Activated T-cell treated with anti-CD3 and anti-CD28 coated beads, Interleukin-2, amount 50 U/mL, for 48 hours (primary cell): ENCODE measurements at regions not wholly inside any gene's neighbourhood (a gene's known extent, or its start where the extent isn't known, plus 50 kb on each side); places are given as distances from the start of the nearest gene placed in this dataset.

ENCODE experiments used
- DNase-seq, 2 experiments: peaks; one replicate each; pipeline ENCODE4 v3.0.0-alpha.2; 2020

GRCh38 chr10:6763423-6763822 is 183.3 kb upstream of the PRKCQ start:
- DNase-seq: no peak

- no peak for DNase-seq
Observed at GRCh38 chr10:6763001-6763400, 182.9 kb upstream of the PRKCQ start.

DNA sequence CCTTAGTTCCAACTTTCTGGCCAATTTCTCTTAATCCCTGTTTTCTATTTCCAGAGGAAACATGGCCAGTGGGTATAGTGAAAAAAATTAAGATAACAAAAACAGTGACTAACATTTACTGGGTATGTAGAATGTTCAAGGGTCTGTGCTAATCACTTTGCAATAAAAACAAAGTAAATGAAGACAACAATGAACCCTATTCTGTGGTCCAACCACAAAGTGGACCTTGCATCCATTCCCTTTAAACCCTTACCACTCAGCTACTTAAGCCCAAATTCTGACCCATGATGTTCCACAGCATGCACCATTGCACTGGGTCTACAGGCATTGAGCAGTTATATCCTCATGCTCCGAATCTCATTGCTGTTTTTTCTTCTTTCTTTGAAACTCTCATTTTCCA is 179.9 kb upstream of the PRKCQ start:
- DNase-seq: no peak

DNA sequence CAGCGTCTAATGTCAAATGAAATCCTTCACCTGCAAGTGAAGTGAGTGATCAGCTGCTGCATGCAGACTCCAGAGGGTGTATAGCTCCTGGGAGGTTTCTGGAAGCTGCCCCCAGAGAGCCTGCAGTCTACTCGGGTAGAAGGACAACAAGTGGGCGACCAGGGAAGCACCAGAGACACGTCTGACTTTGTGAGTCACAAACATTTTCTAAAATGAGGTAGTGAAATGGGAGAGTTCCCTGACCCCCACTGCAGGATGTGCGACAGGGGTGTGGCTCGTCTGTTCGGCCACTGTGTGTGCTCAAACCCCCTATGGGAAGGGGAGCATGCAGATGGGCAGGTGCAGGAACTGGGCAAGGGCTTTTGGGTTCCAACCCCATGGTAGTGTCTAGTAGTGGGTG is 177.1 kb upstream of the PRKCQ start:
- no peak for DNase-seq

GRCh38 chr10:6756716-6757115 is 176.6 kb upstream of the PRKCQ start:
- DNase-seq: no peak

- DNase-seq: no peak
Observed at GRCh38 chr10:6755781-6756460, 175.8 kb upstream of the PRKCQ start.

- DNase-seq: no peak
Observed at GRCh38 chr10:6753644-6754043, 173.6 kb upstream of the PRKCQ start.

- no peak for DNase-seq
Observed at GRCh38 chr10:6751363-6751762, 171.3 kb upstream of the PRKCQ start.

DNA sequence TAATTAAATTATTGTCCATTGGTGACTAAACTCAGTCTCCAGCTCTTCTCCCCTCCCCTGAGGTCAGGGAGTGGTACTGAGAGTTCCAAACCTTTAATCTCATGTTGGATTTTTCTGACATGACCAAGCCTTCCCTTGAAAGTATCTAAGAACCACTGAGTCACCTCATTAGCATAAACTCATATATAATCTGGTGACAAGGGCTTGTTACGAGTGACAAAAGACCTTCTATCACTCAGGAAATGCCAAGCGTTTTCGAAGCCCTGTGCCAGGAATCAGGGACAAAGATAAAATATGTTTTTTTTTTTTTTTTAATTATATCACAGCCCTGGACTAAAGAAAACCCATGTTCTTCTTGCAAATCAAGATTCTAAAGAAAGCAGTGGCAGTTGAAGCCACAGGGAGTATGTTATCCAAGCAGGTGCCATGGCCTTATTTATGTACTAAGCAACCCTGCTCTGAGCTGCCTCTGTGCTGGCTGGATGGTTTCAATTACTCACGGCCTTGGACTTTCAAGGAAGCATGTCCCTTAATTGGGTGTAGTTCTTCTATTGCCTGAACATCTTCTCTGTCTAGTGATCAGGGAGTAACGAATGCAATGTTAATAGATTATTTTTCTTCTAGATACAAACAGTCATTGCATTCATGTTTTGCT is 169.0 kb upstream of the PRKCQ start:
- DNase-seq: no peak

DNA sequence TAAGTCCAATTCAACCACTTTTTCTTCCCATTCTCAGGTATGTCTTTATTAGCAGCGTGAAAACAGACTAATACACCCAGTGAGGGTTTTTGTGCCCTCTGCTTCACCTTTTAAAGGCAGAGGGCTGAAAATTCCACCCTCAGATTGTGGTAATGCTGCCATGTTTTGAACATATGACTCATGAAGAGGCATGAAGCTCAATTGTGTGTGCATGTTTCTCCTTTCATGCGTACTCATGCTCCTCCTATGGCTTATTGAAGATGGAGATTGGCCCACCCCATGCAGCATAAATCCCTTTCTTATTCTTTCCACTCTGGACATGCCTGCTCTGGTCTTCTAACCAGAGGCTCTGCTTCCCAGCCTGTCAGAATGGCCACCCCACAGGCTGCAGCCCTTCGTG is 168.0 kb upstream of the PRKCQ start:
- DNase-seq: no peak

GRCh38 chr10:6746782-6747181 is 166.7 kb upstream of the PRKCQ start:
- DNase-seq: no peak

DNA sequence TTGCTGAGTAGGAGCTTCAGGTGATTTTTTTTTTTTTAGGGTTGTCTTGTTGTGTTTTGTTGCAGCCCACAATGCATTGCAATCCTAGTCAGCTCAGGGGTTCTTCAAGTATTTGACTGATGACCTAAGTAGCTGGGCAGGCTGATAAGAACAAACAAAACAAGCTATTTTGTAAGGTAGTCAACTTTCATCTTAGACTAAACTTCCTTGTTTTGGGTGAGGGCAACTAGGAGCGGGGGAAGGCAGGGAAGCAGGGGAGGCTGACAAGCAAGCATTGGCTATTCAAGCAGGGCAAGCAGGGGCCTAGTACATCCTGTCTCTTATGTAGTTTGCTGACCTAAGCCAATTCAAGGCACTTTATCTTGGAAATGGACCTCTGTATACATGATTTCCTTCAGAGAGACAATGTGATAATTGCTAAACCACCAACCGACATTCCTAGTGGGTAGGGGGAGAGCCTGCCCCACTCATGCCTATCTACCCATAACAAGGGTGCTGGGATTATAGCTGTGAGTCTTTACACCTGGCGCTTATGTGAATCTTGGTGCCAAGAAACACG is 163.3 kb upstream of the PRKCQ start:
- DNase-seq: no peak

- no peak for DNase-seq
Observed at GRCh38 chr10:6741541-6741941, 161.5 kb upstream of the PRKCQ start.

- DNase-seq: no peak
Observed at GRCh38 chr10:6739530-6740174, 159.6 kb upstream of the PRKCQ start.

DNA sequence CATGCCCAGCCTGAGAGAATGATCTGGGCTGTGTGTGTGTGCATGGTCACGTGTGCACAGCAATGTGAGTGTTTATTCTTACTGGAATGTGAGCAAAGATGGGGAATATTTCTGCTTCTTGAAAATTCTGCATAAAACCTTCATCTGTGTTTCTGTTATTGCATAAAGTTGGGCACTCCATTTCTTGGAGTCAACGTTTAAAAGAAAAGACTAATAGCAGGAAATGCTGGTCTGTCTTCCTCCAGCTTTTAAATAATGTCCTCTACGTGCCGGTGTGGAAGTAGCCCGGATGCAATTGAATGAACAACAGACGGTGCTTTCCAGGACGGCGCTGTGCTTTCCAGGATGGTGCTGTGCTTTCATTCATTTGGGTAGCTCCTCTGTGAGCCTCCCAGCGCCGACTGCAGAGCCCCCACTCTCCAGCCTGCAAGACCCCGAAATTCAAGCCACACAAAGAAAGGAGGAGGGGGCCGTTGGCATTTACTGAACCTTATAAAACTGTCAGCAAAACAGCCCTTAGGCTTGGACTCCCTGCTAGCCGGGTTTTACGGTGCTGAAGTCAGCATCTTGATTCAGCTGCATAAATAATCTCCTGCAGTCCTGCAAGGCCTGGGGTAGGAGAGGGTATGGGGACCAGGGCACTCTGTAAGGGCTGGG is 158.2 kb upstream of the PRKCQ start:
- DNase-seq: no peak

DNA sequence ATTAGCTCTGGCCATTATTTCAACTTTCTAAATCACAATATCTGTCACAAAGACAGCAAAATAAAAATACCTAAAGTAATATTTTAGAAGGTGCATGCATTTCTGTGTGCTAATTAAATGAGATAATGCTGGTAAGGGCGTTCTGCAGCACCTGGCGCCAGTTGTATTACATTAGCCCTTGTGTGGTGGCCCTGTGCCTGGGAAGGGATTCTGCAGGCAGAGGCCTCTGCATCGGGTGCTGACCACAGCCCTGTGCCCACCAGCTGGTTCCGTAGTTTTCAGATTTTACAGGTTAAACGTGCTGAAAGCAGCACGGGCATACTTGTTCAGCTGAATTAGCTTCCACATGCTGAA is 157.7 kb upstream of the PRKCQ start:
- no peak for DNase-seq

DNA sequence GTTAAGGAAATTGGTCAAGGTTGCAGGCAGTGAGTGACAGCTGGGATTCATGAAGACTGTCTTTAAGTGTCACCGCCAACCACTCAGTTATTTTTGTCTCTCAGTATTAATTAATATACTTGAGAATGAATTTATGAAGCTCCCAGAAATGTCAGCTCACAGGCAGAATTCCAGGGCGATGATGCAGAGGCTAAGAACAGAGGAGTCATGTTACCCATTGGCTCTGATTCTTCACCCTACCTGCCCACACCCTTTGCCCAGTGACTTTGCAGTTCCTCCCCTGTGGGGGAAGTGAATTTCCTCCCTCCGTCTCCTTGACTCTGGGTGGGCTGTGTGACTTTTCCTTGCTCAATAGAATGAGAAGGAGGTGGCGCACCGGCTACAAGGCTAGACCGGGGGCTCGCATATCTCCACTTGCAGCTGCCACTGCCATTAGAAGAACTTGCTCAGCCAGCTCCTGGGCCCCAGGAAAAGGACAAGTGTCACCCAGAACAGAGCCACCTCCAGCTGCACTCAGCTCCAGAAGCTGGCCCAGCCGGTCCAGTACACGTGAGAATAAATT is 157.1 kb upstream of the PRKCQ start:
- no peak for DNase-seq

GRCh38 chr10:6734286-6734685 is 154.2 kb upstream of the PRKCQ start:
- DNase-seq: no peak

DNA sequence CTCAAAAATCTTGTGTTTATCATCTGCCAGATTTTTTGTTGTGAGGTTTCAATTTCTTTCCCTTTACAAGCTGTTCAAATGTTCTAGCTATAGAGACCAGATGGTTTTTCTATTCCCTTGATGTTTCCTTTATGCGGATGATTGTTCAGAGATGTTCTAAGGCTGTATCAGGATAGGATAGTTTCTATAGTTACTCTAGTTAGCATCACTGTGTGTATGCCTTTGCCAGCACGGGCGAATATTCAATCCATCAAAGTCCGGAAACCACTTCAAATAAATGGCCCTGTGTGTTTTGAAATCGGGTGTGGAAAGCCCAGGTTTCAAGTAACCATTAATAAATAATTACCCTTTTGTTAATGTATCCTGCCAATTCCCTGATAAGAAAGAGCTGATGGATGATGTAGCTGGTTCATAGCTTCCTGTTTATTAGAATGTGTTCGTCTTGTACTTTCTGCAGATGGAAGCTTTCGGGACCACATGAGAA is 149.8 kb upstream of the PRKCQ start:
- no peak for DNase-seq

DNA sequence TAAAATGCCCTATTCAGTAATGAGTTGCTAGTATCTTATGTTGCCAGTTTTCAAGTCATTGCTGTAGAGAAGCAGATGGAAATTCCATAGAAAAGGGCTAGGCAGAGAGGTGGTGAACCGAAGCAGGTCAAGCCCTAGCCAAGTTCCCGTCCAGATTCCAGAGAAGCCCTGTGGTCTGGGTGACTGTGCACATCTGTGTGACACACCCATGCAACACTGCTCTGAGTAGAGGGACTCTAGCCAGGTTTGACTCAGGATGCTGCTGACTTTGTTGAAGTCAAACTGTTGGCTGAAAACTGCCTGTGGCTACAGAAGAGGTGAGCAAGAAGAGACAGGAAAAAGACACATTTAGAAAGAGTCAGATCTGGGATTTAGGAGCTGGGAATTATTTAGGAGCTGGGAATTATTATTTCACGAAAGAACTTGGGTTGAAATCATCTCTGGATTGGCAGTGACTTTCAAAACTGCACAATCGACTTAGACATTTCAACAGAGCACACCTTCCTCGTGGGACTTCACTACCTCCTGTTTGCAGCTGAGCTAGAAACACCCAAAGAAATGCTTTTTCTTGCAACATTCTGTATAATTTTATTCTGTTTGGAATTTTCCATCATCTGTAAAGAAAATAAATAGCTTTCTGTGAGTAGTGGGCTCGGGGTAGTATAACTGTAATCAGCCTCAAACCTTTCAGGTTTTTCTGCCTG is 149.1 kb upstream of the PRKCQ start:
- no peak for DNase-seq

- DNase-seq: no peak
Observed at GRCh38 chr10:6726924-6727323, 146.8 kb upstream of the PRKCQ start.

DNA sequence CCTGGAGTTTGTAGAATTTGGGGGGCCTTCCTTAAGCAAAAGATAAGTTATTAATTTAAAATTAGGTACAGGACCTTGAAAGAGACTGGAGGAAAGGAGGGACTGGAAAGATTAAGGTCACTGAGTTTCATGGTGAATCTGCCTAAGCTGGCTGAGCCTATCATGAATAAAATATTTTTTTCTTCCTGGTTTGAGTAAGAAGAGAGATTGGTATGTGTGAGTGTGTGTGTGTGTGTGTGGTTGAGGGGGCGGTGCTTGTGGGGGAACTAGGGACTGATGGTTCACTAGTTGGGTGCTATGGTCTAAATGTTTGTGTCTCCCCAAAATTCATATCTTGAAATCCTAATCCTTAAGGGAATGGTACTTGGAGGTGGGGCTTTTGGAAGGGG is 142.5 kb upstream of the PRKCQ start:
- DNase-seq: peak; percentile 36 to 45
